T-helper 2 cell treated with Interferon-gamma antibody and Interleukin-4, amounts not matched to agents 100 ng/mL and 5 ng/mL, for 36 hours (primary cell): ENCODE measurements at regions not wholly inside any gene's neighbourhood (a gene's known extent, or its start where the extent isn't known, plus 50 kb on each side); places are given as distances from the start of the nearest gene placed in this dataset.
"Not testable (repeated sequence)": the region's sequence is repeated elsewhere in the genome, so short reads cannot be mapped to it uniquely, and the experiment has no call there.

ENCODE experiments used
- intact Hi-C: fragments of 100-400 bp; cut with micrococcal nuclease; formaldehyde crosslinking; loops from one replicate; pipeline ENCODE4 v1.15.1; 2023

GRCh38 chr5:81834021-81834660 is 83.2 kb upstream of the SSBP2 start:
- intact Hi-C loops, result no loop called here

DNA sequence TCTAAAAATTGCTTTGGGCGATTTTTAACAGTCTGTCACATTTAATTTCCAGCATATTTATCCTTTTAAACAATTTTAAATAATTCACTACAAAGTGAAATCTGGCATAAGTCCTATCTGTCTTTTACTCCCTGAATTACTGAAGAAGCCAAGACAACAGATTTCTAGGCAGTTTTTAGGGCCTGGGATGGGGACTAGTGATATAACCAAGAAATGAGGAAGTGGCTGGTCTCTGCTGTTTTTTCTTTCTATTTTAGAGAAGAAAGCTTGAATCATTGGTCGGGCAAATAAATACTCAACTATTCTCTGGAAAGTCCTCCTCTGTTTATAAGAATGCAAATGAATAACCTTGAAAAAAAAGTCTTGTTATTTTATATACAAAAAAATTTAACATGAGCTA is 79.7 kb upstream of the SSBP2 start:
- intact Hi-C loops, result no loop called here

GRCh38 chr5:81829242-81829641 is 78.3 kb upstream of the SSBP2 start:
- intact Hi-C loops, result no loop called here

- intact Hi-C loops, result no loop called here
Observed at GRCh38 chr5:81827500-81827899, 76.6 kb upstream of the SSBP2 start.

DNA sequence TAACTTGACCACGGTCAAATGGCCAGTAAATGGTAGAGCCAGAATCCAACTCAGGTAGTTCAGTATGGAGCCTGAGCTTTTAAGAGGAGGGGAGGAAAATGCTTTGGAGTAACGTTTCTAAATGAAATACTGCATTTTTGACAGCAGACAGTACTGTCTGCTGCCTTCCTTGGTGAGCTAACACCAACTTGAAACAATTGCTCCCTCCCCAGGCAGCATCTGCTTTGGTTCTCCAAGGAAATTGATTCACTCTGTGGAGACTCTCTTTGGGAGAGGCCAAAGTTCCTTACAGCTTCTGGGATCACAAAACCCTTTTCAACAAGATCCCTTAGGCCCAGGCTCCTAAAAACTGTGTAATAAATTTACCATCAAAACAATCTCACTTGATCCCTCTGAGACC is 75.2 kb upstream of the SSBP2 start:
- intact Hi-C loops, result no loop called here

DNA sequence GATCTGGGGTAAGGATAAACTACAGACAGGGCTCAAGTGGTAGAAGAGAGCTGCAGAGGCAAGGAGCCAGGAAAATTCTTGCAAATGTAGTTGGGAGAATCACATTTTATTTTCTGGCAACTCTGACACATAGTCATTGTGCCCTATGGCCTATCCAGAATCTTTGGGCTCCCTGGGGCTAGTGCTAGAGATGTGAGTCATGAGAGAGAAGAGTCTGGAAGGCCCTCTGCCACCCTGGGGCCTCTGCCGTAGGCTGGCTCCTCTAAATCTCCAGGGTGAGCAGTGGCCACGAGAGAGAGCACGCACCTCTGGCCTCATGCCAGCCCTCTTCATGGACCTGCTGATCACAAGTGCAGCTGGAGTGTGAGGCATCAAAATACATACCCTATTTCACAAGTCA is 74.3 kb upstream of the SSBP2 start:
- intact Hi-C loops, result no loop called here

- intact Hi-C loops, result not testable (repeated sequence)
Observed at GRCh38 chr5:81823736-81824135, 72.8 kb upstream of the SSBP2 start.

- intact Hi-C loops, result no loop called here
Observed at GRCh38 chr5:81820863-81821262, 70.0 kb upstream of the SSBP2 start.

GRCh38 chr5:81820318-81820636 is 69.4 kb upstream of the SSBP2 start:
- intact Hi-C loops, result no loop called here

DNA sequence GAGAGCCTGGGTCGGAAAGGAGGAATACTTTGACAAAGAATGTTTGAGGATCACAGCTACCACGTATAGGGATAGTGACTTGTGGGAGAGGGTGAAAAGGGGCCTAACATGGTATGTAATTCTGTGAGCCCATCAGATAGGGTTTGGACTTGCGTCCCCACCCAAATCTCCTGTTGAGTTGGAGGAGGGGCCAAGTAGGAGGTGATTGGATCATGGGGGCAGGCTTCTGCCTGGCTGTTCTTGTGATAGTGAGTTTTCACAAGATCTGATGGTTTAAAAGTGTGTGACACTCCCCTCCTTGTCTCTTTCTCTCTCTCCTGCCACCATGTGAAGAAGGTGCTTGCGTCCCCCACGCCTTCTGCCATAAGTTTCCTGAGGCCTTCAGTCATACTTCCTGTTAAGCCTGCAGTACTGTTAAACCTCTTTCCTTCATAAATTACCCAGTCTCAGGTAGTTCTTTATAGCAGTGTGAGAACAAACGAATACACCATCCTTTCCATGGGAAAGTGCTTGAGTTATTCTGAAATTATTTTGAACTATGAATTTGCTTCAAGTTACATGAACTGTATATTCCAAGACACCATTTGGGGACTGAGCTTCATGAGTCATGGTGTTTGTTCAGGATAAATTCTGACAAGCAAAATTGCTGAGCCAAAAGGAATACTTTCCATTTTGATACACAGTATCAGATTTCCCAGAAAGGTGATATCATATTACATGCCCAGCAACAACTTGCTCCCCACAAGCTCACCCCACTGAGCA is 68.8 kb upstream of the SSBP2 start:
- intact Hi-C loops, result loop anchor here (2.0 kb wide), 1 partner anchor 31 kb away; no protein-coding TSS in a partner anchor

DNA sequence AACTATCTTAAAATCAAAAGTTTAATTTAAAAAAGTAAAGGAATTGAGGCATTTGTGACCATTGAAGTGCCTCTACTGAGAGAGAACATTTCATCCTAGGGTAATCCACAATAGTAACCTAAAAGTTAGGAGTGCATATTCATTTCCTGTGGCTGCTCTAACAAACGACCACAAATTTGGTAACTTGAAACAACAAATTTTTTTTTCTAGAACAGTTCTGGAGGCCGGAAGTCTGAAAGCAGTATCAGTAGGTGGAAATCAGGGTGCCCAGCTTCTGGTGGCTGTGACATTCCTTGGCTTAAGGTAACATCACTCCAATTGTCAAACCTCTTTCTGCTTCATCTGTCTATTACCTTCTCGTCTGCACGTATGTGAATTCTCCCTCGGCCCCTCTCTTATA is 67.1 kb upstream of the SSBP2 start:
- intact Hi-C loops, result loop anchor here (2.0 kb wide), 1 partner anchor 33 kb away; no protein-coding TSS in a partner anchor

DNA sequence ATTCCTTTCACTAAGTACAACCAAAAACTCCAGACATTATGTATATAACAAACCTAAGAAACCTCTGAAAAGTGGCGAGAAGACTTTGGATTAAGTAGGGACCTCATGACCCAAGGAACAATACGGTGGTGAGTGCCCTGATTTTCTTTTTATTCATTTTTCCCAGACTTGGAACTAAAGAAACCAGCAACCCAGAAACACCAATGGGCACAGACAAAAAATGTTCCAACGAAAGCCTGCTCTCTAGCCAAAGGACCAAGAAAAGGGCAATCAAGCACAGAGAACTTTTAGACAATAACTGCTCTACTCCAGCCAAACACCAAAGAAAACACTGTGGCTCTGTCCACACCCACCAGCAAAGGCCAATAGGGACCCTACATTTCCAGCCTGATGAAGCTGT is 66.2 kb upstream of the SSBP2 start:
- intact Hi-C loops, result no loop called here

- intact Hi-C loops, result no loop called here
Observed at GRCh38 chr5:81815321-81815720, 64.4 kb upstream of the SSBP2 start.

- intact Hi-C loops, result no loop called here
Observed at GRCh38 chr5:81808106-81808505, 57.2 kb upstream of the SSBP2 start.

DNA sequence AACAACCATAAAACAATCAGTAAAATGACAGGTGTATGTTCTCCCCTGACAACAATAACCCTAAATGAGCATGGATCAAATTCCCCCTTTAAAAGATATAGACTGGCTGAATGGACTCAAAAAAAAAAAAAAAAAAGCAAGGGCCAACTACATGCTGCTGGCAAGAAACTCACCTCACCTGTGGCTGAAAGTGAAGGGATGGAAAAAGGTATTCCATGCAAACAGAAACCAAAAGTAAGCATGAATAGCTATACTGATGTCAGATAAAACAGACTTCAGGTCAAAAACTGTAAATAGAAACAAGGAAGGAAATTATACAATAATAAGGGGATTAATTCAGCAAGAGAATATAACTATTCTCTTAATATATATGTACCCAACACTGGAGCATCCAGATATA is 54.2 kb upstream of the SSBP2 start:
- intact Hi-C loops, result no loop called here

DNA sequence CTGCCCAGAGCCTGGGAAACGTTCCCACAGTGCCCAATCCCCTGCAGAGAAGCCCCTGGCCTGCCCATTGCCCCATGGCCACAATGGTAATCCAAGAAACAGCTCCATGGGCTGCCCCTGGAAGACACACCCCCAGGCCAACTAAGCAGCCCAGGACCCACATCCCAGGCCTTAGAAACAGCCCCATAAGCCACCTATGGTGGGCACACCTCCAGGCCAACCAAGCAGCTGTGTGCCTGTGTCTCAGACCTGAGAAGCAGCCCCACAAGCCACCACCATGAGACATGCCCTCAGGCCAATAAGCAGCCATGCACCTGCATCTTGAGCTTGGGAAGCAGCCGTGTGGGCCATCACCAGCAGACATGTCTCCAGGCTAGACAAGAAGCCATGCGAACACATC is 52.9 kb upstream of the SSBP2 start:
- intact Hi-C loops, result no loop called here

GRCh38 chr5:81802625-81803024 is 51.7 kb upstream of the SSBP2 start:
- intact Hi-C loops, result no loop called here

GRCh38 chr5:81802020-81802419 is 51.1 kb upstream of the SSBP2 start:
- intact Hi-C loops, result no loop called here

GRCh38 chr5:81800797-81801196 is 49.9 kb upstream of the SSBP2 start:
- intact Hi-C loops, result no loop called here
